GM23338 (cell line): ENCODE measurements at regions not wholly inside any gene's neighbourhood (a gene's known extent, or its start where the extent isn't known, plus 50 kb on each side); places are given as distances from the start of the nearest gene placed in this dataset.

Source experiments
- CREB1 ChIP-seq: fragments of 250-450 bp; sonication (Bioruptor Pico); IDR thresholded peaks from 2 replicates; pipeline ENCODE4 v1.5.0; 2020; ENCODE audit warnings: low read depth, mild to moderate bottlenecking, moderate library complexity
- CTCF ChIP-seq, 2 experiments: fragments of 200-600 bp in 1 of 2; sonication (generic) in 1 of 2; conservative IDR thresholded peaks; 2 replicates each; pipeline versions ENCODE4 v1.5.1 to v1.6.1; 2016 to 2017; ENCODE audit warnings: antibody characterized with exemption in 2 of 2, low read depth in 2 of 2, mild to moderate bottlenecking in 2 of 2, moderate library complexity in 1 of 2
- ETS1 ChIP-seq: IDR thresholded peaks from 2 replicates; pipeline ENCODE4 v1.6.1; 2016; ENCODE audit warnings: antibody characterized with exemption
- EZH2 ChIP-seq: fragments of 200-600 bp; sonication (generic); IDR thresholded peaks from one replicate; pipeline ENCODE4 v1.8.0; 2017; ENCODE audit warnings: antibody characterized with exemption, mild to moderate bottlenecking, low read depth; ENCODE audit not compliant: unreplicated experiment
- JUNB ChIP-seq: IDR thresholded peaks from one replicate; pipeline ENCODE4 v1.6.1; 2016; ENCODE audit warnings: antibody characterized with exemption; ENCODE audit not compliant: unreplicated experiment
- NANOG ChIP-seq: IDR thresholded peaks from 2 replicates; pipeline ENCODE4 v1.6.1; 2016; ENCODE audit warnings: antibody characterized with exemption, borderline replicate concordance
- POLR2AphosphoS5 ChIP-seq: IDR thresholded peaks from 2 replicates; pipeline ENCODE4 v1.6.1; 2016; ENCODE audit warnings: antibody characterized with exemption, low read depth
- REST ChIP-seq: IDR thresholded peaks from one replicate; pipeline ENCODE4 v1.6.1; 2018; ENCODE audit warnings: antibody characterized with exemption; ENCODE audit not compliant: unreplicated experiment

- TF ChIP-seq CTCF (conservative IDR thresholded peaks at IDR 0.05; ENCODE audit: low read depth in 2 of 2) (no peak), EZH2 (no peak), CREB1 (CRISPR knock-in tag) (no peak), ETS1 (no peak), POLR2AphosphoS5 (no peak), REST (no peak), JUNB (no peak), NANOG (no peak)
These were observed 79.5 kb downstream of the SETD4 start for GRCh38 chr21:35980821-35981220.
